Stimulated activated CD8-positive, alpha-beta memory T cell treated with anti-CD3 and anti-CD28 coated beads, Interleukin-2, amount 100 ng/mL, for 1 hour (primary cell): ENCODE measurements at regions not wholly inside any gene's neighbourhood (a gene's known extent, or its start where the extent isn't known, plus 50 kb on each side); places are given as distances from the start of the nearest gene placed in this dataset.
"Not testable (repeated sequence)": the region's sequence is repeated elsewhere in the genome, so short reads cannot be mapped to it uniquely, and the experiment has no call there.

ENCODE experiments used
- DNase-seq, 2 donors: peaks; one replicate each; pipeline ENCODE4 v3.0.0-alpha.2; 2020; ENCODE audit warnings: low read depth in 2 of 2

GRCh38 chr3:110391042-110391441 is 680.6 kb upstream of the NECTIN3 start:
- no peak for DNase-seq

GRCh38 chr3:110391640-110392395 is 679.8 kb upstream of the NECTIN3 start:
- no peak for DNase-seq

GRCh38 chr3:110393941-110394340 is 677.7 kb upstream of the NECTIN3 start:
- DNase-seq: no peak

- DNase-seq: no peak
Measured at GRCh38 chr3:110397115-110397514, 674.5 kb upstream of the NECTIN3 start.

GRCh38 chr3:110400315-110400714 is 671.3 kb upstream of the NECTIN3 start:
- no peak for DNase-seq

GRCh38 chr3:110405830-110406585 is 665.6 kb upstream of the NECTIN3 start:
- no peak for DNase-seq

- DNase-seq: no peak
Measured at GRCh38 chr3:110413266-110413665, 658.4 kb upstream of the NECTIN3 start.

GRCh38 chr3:110413807-110414748 is 657.5 kb upstream of the NECTIN3 start:
- DNase-seq: no peak

GRCh38 chr3:110414855-110415254 is 656.8 kb upstream of the NECTIN3 start:
- DNase-seq: no peak

GRCh38 chr3:110419096-110419495 is 652.5 kb upstream of the NECTIN3 start:
- no peak for DNase-seq

GRCh38 chr3:110419601-110420000 is 652.0 kb upstream of the NECTIN3 start:
- DNase-seq: no peak

GRCh38 chr3:110420158-110420641 is 651.4 kb upstream of the NECTIN3 start:
- DNase-seq: no peak

GRCh38 chr3:110423276-110423675 is 648.3 kb upstream of the NECTIN3 start:
- no peak for DNase-seq

GRCh38 chr3:110430146-110430545 is 641.5 kb upstream of the NECTIN3 start:
- no peak for DNase-seq

GRCh38 chr3:110436209-110436608 is 635.4 kb upstream of the NECTIN3 start:
- DNase-seq: no peak

- DNase-seq: not testable (repeated sequence)
Measured at GRCh38 chr3:110440066-110440653, 631.5 kb upstream of the NECTIN3 start.

GRCh38 chr3:110454066-110454465 is 617.5 kb upstream of the NECTIN3 start:
- DNase-seq: no peak

GRCh38 chr3:110456001-110456400 is 615.6 kb upstream of the NECTIN3 start:
- no peak for DNase-seq

- DNase-seq: no peak
Measured at GRCh38 chr3:110456438-110457138, 615.0 kb upstream of the NECTIN3 start.

GRCh38 chr3:110457508-110457907 is 614.1 kb upstream of the NECTIN3 start:
- no peak for DNase-seq

- DNase-seq: no peak
Measured at GRCh38 chr3:110459021-110459420, 612.6 kb upstream of the NECTIN3 start.
